Smooth muscle cell of the brain vasculature (primary cell): ENCODE measurements at regions not wholly inside any gene's neighbourhood (a gene's known extent, or its start where the extent isn't known, plus 50 kb on each side); places are given as distances from the start of the nearest gene placed in this dataset.
"Not testable (repeated sequence)": the region's sequence is repeated elsewhere in the genome, so short reads cannot be mapped to it uniquely, and the experiment has no call there.

Source experiments
- DNase-seq: peaks from one replicate; pipeline ENCODE4 v3.0.0-alpha.2; 2012; ENCODE audit warnings: low read depth, low spot score

DNA sequence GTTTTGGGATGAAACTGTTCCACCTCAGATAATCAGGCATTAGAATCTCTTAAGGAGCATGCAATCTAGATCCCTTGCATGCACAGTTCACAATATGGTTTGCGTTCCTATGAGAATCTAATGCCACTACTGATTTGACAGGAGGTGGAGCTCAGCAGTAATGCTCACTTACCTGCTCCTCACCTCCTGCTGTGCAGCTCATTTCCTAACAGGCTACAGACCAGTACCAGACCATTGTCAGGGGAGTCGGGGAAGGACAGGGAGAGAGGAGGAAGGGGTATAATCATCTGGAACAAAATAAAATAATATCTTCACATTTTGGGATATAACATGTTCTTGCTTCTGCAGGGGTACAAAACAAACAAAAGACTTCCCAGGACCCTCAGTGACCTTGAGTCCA lies 532.0 kb upstream of the FSHR start:
- DNase-seq, result no peak

DNA sequence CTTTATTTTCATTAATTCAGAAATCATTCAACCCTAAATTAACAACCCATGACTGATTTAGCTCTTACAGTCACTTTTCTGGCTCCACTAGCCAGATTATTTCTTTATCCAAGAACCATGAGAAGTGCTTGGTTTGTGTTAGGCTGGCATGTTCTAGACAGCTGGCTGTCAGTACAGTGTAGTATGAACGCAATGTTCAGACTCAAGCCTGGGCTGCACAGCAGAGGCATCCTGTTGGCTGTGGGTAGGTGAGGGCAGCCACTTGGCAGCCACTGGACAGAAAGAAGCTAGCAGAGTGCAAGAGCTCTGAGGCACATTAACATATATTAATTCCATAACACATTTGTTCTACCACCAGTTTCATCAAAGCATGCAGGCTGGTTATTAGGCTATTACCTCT lies 522.9 kb upstream of the FSHR start:
- DNase-seq, result no peak

DNA sequence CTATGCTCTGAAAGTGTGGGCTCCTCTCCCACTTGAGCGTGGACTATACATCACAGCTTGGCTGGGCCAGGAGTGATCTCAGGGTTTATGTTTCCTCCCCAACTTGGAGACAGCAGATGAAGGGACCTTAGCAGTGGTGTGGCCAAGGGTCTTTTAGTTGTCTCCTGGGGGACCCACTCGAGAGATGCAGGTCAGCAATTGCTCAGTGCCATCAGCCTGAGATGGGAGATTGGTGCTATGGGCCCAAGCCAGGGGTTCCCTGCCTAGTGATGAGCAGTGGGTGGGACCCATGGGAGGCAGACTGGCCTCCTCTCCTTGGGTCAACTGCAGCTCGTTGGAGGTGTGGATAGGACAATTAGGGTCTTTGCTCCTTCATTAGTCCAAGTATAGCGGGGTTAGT lies 510.5 kb upstream of the FSHR start:
- DNase-seq, result no peak

DNA sequence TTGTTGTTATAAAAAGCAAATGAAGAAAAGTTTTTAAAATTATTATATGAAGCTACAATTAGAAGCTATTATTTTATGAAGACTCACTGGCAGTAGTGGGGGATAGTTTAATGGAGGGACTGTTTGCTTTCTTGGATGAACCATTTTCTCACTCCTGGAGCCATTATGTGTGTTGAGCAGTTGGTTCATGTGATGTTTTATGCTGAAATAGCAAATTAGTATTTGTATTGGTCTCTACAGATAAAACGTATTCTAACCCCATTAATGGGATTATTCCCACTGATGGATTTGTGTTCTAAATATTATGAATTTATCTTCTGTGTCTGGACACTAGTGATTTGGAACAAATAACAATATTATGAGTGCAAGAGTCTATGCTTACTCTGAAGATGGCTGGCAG lies 507.5 kb upstream of the FSHR start:
- no peak for DNase-seq

DNA sequence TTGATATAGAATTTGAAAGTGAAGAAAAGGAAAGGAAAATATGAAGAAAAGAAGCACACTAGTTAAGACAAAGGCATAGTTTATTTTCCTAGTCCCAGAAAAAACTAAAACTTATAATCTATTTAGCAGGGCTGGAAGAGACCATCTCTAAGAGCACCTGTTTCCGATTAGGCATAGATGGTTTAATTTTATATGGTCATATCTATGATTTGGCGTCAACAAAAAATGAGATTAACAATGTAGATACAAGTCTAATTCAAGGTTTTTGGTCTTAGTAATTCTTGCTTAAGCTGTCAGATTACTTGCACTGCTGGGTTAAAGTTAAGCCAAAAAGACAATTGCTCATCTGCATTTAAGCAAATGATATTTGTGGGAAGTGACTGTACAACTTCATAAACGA lies 502.5 kb upstream of the FSHR start:
- no peak for DNase-seq

DNA sequence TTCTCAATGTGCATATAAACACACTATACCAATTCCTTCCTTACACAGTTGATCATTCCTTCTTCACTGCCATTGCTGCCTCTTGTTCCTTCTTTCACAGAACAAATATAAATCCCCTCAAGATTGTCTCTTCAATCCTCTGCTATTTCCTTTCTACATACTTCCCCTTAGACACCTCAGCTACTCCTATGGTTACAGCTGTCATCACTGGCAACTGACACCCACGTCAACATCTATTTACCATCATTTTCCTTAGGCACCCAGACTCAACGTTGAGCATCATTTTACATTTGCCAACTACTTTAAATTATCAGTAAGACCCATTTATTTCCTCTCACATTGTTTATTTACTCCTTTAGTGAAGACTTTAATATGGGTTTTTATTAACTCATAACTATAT lies 488.8 kb upstream of the FSHR start:
- no peak for DNase-seq

DNA sequence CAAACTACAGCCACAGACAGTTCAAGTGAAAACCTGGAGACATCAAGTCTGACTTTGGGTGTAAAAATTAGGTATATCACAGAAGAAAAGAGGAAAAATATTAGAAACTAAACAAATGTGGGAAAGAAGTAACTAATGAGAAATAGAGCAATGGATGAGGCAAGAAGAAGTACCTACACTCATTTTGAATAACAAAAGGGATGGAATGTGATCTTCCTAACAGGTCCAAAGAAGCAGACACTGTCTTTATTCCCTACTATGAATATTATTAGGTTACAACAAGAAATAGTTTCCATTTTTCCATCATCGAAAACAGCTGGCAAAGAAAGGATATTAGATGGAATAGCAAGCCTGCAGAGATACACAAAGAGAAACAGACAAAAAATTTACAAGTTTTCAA lies 486.3 kb upstream of the FSHR start:
- no peak for DNase-seq

DNA sequence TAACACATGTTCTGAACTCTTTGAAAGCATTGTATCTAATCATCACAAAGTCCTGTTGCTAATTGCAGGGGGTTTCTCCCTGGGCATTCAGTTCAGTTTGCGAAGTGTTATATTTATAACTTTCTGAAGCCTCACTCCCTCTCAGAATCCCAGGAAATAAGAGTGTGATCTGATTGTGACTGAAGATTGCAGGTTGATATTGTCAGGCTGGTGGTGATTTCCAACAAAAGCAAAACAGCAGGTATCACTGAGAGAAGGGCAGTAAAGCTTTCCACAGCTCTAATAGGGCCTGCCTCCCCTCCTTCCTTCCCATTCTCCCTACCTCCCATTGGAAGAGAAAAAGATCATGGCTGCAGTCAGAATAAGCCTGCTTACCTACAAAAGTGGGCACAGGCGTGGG lies 466.7 kb upstream of the FSHR start:
- DNase-seq, result no peak

DNA sequence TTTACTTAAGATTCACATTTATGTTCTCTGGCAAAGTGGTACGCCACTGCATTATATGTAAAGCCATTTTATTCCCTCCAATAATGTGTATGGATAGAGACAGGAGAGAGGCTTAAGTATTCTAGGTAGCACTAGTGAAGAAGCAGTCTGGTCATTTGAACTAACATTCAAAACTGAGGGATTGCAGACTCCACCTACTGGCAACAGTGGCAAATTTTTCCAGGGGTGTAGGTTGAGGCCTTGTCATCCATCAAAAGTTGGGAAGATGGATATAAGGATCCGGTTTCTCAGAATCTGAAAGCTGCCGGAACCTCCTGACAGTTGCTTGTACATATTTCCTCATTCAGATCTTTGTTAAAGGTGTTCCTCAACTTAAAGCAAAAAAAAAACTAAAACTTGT lies 465.5 kb upstream of the FSHR start:
- DNase-seq, result no peak

DNA sequence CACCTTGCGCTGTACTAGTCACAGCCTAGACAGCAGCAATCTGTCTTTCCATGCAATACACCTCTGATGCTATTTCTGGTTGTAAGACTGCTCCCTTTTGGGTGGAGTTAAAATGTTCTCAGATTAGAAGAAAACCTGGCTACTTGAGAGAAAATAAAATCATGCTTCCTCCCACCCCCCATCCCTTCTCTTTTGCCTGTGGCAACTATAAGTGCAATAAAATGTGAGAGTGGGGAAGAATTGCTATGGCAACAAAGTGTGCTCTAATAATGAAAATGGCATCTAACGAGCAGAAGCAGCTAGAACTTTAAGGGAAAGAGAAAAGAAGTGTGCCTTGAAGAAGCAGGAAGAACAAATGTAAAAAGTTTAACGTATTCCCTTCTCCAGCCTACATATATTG lies 464.2 kb upstream of the FSHR start:
- no peak for DNase-seq

DNA sequence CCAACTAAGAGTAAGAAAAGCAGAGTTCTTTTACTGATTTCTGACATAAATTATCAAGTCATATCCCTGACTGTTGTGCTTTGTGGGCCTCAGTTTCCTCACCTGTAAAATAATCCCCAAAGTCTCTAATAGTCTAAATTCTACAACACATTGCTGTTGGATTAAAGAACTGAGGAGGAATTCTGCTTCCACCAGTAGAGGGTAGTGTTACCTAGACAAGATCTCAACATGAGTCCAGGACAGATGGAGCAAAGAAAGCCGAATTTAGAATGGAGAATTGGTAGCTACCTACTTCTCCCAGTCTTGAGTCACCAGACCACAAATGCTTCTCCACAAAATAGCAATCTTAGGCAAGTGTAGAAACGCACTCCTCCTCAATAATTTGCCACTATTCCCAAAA lies 462.5 kb upstream of the FSHR start:
- no peak for DNase-seq

DNA sequence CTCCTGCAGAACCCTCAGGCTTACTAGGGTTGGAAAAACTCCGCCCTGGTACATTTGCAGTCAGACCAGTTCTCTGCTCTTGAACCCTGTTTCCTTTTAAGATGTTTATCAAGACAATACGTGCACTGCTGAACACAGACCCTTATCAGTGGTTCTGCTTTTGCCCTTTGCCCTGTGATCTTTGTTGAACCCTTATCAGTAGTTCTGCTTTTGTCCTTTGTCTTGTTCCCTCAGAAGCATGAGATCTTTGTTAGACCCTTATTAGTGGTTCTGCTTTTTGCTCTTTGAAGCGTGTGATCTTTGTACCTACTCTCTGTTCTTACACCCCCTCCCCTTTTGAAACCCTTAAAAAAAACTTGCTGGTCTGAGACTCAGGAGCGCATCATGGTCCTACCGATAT lies 457.5 kb upstream of the FSHR start:
- not testable (repeated sequence) for DNase-seq

DNA sequence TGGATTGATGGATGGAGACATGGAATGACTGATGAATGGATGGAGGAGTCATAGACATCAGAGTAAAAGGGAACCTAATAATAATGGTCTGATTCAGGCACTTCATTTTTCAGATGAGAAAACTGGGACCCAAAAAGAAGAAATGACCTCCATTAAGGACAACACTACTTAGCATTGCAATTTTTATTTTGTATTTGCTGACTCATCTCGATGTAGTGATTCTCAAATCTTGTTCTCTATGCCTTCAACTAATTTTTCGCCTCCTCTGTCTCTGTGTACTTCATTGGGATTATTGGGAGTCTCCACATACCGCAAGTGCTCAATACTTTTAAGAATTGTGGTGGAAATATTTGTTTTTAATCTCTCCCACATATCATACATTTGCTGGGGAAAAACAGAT lies 446.2 kb upstream of the FSHR start:
- no peak for DNase-seq

DNA sequence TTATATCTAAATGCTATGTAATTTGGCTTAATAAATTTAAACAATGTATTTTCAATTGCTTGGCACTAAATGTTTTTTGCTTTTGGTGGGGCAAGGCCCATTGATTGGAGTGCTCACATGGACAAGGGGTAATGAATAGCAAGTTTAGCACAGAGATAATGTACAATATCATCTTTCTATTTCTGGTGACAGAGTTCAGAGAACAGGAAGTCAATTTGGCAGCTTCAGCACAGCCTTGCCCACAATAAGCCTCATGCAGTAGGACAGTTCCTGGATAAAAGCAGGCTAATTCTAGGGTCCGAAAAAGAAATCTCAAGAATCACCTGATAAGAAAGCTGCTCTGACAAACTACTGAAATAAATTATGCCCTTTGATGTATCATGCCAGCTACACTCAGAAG lies 443.9 kb upstream of the FSHR start:
- no peak for DNase-seq

DNA sequence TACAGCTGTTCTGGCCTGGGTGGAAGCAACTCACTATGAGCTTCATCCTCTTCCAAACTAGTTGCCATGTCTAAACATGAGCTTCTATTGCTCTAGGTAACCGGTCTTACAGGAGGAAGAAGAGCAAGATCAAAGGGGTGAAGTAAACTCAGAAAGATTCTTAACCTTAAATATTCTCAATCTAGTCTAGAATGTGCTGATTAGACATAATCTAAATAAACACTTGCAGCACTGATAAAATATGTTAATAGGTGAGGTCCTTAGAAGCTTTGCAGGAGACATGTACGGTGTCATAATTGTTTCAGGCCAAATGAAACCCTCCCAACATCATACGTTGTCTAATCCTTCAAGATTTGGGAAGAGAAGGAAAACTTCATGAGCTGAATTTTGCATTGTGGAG lies 431.6 kb upstream of the FSHR start:
- DNase-seq, result no peak

DNA sequence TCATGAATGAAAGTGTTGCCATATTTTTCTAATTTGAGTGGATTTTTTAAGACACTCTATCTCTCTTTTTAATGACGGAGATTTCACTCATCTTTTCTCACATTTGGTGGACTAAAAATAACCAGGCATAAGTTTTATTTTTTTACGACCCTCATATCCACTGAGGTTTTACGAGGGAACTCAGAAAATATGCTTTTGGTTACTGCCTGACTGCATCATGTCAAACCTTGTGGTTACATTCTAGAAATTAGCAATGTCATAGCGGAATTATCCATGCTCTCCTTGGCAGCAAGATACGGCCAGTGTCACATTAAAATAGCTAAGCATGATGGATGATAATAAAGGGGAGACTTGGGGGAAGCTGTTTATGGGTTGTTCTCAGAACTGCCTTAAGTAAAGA lies 428.6 kb upstream of the FSHR start:
- no peak for DNase-seq

DNA sequence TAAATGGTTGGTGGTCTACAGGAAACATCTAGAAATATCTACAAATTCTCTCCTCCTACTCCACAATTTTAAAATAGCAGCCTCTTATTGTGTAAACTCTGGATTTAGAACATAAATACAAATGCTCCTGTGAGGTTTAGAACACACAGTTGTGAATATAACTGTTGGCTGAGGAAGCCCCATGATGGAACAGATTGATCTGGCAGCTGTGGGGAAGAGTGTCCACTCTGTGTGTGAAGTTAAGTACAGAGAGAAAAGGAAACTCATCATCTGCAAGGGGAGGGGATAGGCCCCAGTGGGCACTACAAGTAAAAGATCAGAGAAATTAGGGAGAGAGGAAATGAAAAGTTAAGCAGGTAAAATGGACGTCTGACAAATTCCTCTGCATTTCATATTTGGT lies 422.7 kb upstream of the FSHR start:
- no peak for DNase-seq

DNA sequence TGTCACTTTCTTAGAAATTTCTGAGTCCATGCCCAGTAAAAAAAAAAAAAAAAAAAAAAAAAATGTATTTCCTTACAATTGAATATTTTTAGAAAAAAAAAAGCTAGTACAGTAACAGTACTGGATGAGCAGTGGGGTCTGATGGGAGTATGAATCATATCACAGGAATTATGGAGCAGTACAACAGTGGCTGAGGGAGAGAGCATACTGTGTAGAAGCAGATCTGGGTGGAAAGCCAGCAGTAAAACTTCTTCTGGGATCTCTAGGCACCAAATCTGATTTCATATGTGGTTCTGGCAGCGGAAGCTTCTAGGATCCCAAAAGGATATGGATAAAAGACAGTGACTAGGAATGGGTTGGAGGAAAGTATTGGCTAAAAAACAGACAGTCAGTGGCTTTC lies 414.9 kb upstream of the FSHR start:
- no peak for DNase-seq

DNA sequence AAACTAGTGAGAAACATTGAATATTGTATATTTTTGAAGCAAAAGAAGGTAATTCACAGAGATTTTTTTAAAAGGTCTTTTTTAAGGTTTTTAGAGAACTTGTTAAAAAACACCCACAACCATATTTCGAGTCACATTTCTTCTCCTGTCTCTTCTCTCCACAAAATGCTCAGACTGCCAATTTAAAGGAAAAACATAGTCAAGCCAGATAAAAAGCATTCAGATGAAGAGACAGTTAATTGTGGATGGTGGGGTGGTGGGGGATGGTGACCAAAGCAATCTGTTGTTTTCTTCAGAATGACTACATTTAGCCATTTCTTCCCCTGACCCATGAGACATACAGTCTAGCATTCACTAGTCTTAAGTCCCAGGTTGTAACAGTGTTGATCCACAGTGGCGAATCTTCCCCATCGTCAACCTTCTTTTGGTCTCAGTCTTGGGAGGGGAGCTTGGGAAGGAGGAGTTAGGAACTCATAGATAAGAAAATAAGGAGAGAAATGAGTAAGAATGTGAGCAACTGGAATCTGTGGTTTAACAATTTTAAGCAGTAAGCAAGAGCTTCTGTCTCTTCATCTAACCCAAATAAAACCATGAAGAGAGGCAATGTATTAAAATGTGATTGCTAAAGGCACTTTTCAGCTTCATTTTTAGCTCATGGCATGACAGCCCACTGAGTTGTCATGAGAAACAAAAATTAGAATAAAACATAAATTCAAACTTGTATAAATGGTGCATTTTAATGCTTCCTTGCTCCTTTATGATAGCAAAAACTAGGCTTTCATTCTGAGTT lies 413.7 kb upstream of the FSHR start:
- DNase-seq, result no peak

DNA sequence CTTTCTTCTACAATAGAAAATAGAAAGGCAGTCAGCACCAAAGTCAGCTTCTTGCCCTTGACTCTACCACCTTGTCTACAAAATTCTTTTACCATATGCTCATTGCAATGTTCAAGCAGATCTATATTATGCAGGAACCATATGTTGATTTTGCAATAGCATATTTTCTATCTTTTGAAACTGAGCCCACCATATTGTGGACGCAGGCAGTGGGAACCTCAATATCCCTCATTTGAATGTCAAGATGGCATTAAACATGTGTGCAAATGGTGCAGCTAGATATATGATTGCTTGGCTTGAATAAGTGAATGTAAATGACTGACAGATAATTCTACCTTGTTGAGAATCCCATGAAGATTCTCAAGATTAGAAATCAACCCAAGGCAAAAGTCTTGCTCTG lies 412.7 kb upstream of the FSHR start:
- DNase-seq, result no peak

DNA sequence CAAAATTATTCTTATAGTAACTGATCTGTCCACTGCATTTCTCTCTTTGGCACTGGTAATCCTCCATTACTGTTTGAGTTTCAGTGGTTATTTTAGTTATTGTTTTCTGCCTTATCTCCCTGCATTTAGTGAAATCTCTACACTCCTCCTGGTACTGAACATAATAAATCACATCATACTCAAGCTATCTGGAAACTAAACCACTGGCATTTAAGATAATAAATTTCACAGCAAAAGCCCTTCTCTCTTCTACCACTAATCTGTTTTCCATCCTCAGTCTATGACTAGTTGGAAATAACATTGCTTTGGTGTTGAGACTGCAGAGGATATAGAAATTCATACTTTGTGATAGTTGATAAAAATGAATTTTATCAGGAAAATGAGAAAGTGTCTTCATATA lies 399.3 kb upstream of the FSHR start:
- DNase-seq, result no peak

DNA sequence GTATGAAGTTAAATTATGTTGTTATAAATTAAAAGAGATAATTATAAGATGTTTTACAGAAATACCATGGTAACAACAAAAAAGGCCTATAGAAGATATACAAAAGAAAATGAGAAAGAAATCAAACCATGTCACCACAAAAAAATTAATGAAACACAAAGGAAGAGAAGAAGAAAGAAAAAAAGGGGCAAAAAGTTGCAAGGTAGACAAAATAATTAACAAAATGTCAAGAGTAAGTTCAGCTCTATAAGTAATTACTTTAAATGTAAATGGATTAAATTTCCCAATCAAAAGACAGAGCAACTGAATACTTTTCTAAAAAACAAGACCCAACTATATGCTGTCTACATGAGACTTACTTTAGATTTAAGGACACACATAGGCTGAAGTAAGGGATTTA lies 378.4 kb upstream of the FSHR start:
- DNase-seq, result no peak

DNA sequence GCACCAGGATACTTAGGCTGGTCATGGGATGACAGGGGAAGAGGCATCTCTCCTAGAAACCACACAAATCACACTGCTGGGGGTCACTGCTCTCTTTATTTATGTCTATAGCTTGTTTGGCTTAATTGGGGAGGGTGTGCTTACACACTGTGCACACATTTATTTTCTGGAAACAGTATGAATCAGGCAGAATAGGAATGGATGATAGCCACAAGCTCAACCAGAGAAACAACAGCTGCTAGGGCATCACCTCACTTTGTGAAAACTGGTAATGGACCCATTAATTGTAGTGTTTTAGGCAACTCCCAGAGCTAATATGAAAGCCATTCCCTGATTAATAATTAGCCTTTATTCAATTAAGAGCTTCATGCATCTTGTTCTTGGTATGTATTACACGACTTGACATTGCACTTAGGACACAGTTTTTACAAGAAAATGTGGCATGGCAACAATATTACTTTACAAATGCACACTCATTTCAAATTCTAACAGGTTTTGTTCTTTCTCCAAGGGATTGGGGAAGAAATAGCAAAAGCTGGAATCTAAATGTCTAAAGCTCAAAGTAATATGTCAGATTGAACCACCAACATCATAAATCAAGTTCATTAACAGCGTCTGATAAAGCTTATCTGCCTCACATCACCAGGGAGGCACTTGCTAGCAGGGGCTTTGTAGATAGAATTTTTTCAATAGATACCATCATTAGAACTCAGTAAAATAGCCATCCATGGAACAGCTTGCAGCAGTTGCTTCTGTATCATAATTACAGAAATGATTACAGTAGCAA lies 361.9 kb upstream of the FSHR start:
- DNase-seq, result no peak
